ENCODE measurements at regions not wholly inside any gene's neighbourhood (a gene's known extent, or its start where the extent isn't known, plus 50 kb on each side); places are given as distances from the start of the nearest gene placed in this dataset.

- TF ChIP-seq CTCF (IDR thresholded peaks at IDR 0.05; ENCODE audit: low read depth, low read length, missing input control) (no peak), FOXA2 (IDR thresholded peaks at IDR 0.05) (no peak), RAD21 (IDR thresholded peaks at IDR 0.05) (no peak), EGR1 (IDR thresholded peaks at IDR 0.05; ENCODE audit: low read depth in 2 of 2) (no peak), GABPA (IDR thresholded peaks at IDR 0.05 in 1 of 2, conservative IDR thresholded peaks at IDR 0.05 in 1 of 2) (no peak), RXRA (IDR thresholded peaks at IDR 0.05) (no peak), NR2F2 (IDR thresholded peaks at IDR 0.05) (no peak), HNF4G (IDR thresholded peaks at IDR 0.05) (no peak)
These were observed 323.8 kb downstream of the GBE1 start (continued) for GRCh38 chr3:81437683-81438082.

- WGBS = 88% methylated on average over 3 of the region's 3 CpGs
These were observed 325.3 kb downstream of the GBE1 start for GRCh38 chr3:81436182-81436581.

More at GRCh38 chr3:81436182-81436581, 325.3 kb downstream of the GBE1 start:
- H3K4me1 ChIP-seq (ENCODE audit: control insufficient read depth in 4 of 4, insufficient read depth in 4 of 4, low read length in 3 of 4) = no peaks in the 10 kb centered on the region
- TF ChIP-seq ZBTB33 (IDR thresholded peaks at IDR 0.05) (no peak), YY1 (IDR thresholded peaks at IDR 0.05) (no peak), CTCF (IDR thresholded peaks at IDR 0.05; ENCODE audit: low read depth, low read length, missing input control) (no peak), HNF4A (conservative IDR thresholded peaks at IDR 0.05) (no peak)
- no peaks in the 10 kb centered on the region for H3K27me3 ChIP-seq (ENCODE audit: control insufficient read depth in 4 of 4, insufficient read depth in 4 of 4, low read length in 3 of 4)
- no peak for DNase-seq (ENCODE audit: low spot score)
- H3K4me3 ChIP-seq (ENCODE audit: low read depth in 1 of 3, low read length in 3 of 3) = no peak overlapping the region
- H3K36me3 ChIP-seq (ENCODE audit: control insufficient read depth in 4 of 4, insufficient read depth in 3 of 4, low read depth in 1 of 4, low read length in 3 of 4) = no peaks in the 10 kb centered on the region
- no peaks in the 10 kb centered on the region for H3K9me3 ChIP-seq (ENCODE audit: control insufficient read depth in 4 of 4, low read length in 3 of 4)
- no peak overlapping the region for H3K27ac ChIP-seq (ENCODE audit: low read depth in 1 of 2, low read length in 2 of 2)
- no peak overlapping the region for H3K9ac ChIP-seq (ENCODE audit: low read depth in 1 of 2, low read length in 2 of 2)
